Astrocyte (in vitro differentiated cells and primary cell): ENCODE measurements at regions not wholly inside any gene's neighbourhood (a gene's known extent, or its start where the extent isn't known, plus 50 kb on each side); places are given as distances from the start of the nearest gene placed in this dataset.

Experiments used
- CTCF ChIP-seq: IDR thresholded peaks from 2 replicates; pipeline ENCODE4 v1.5.1; 2011; ENCODE audit warnings: low read depth, mild to moderate bottlenecking, inconsistent platforms, low read length, moderate library complexity; ENCODE audit not compliant: insufficient read depth
- EZH2 ChIP-seq: IDR thresholded peaks from 2 replicates; pipeline ENCODE4 v1.6.1; 2012; ENCODE audit warnings: mild to moderate bottlenecking, low read length, inconsistent platforms; ENCODE audit not compliant: insufficient read depth

DNA sequence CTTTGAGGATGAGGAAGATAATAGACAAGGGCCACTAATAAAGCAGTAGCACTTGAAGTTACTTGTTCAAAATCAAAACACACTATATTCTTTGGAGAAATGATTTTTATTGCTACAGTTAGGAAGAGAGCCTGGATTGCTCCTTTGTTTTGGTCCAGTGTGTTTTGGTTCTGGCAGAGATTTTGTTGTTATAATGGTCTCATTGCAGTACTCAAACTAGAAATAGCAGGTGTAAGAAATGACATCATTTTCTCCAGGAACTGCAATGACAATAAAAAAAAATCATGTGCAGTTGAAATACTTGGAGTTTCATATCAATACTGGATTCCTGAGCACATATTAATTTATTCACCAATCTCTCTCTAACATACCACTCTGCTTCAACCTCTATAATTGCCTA lies 490.3 kb downstream of the CCDC85A start:
- no peak for TF ChIP-seq CTCF
- no peak for TF ChIP-seq EZH2
